Kidney (tissue), 13 donors: ENCODE measurements at regions not wholly inside any gene's neighbourhood (a gene's known extent, or its start where the extent isn't known, plus 50 kb on each side); places are given as distances from the start of the nearest gene placed in this dataset.

Source experiments
- DNase-seq, 5 donors: peaks; one replicate each; pipeline ENCODE4 v3.0.0-alpha.2; 2013 to 2020
- FAIRE-seq: peaks from 2 replicates; lab custom pipeline; 2012; peaks lifted over from hg19 to GRCh38; lab: Jason Lieb, UNC
- H3K27ac ChIP-seq, 2 donors: one replicate each; pipeline ENCODE4 v1.7.0; 2013; ENCODE audit warnings: low read depth in 2 of 2, low read length in 2 of 2, inconsistent platforms in 1 of 2
- H3K27me3 ChIP-seq: one replicate; pipeline ENCODE4 v1.7.1; 2013; ENCODE audit warnings: low read length, inconsistent platforms; ENCODE audit not compliant: control insufficient read depth, insufficient read depth
- H3K36me3 ChIP-seq, 3 donors: one replicate each; pipeline versions ENCODE4 v1.7.0 to v1.7.1; 2013; ENCODE audit warnings: low read length in 3 of 3, control low read depth in 1 of 3, inconsistent platforms in 1 of 3; ENCODE audit not compliant: insufficient read depth in 3 of 3, control insufficient read depth in 2 of 3
- H3K4me1 ChIP-seq, 3 donors: one replicate each; pipeline versions ENCODE4 v1.7.0 to v1.7.1; 2013; ENCODE audit warnings: low read length in 3 of 3, inconsistent platforms in 1 of 3, low read depth in 1 of 3; ENCODE audit not compliant: control insufficient read depth in 2 of 3, insufficient read depth in 2 of 3
- H3K4me3 ChIP-seq, 3 donors: one replicate each; pipeline versions ENCODE4 v1.7.0 to v1.8.1; 2013; ENCODE audit warnings: low read length in 3 of 3, control low read depth in 1 of 3, inconsistent platforms in 1 of 3
- H3K9ac ChIP-seq, 3 donors: one replicate each; pipeline versions ENCODE4 v1.7.0 to v1.7.1; 2013; ENCODE audit warnings: low read length in 3 of 3, control low read depth in 1 of 3, inconsistent platforms in 1 of 3
- H3K9me3 ChIP-seq, 3 donors: one replicate each; pipeline versions ENCODE4 v1.7.0 to v1.7.1; 2013; ENCODE audit warnings: low read length in 3 of 3, control low read depth in 1 of 3, inconsistent platforms in 1 of 3; ENCODE audit not compliant: control insufficient read depth in 2 of 3, insufficient read depth in 1 of 3
- intact Hi-C: fragments of 100-400 bp; cut with DNase I; formaldehyde crosslinking; loops from one replicate; pipeline ENCODE4 v1.11.1; 2022
- TF ChIP-seq, protein P1 (sequence below): IDR thresholded peaks from 3 replicates; pipeline ENCODE4 v1.5.1; 2012; ENCODE audit warnings: mild to moderate bottlenecking, moderate library complexity, borderline replicate concordance; ENCODE audit not compliant: insufficient read depth; ENCODE audit errors: extremely low read depth
- donor health status: control.
- donor health status: control.
- donor health status: control.
- donor health status: control.
- donor health status: control.
- donor health status: DM: yes; HTN: yes; CAD: no.
- donor health status: Normal renal cell carcinoma (clear cell type).

- H3K4me3 ChIP-seq: no peak overlapping the region
- peaks cover 3 to 13% (median 8%) of the 10 kb centered on the region in 3 donors for H3K36me3 ChIP-seq
- DNase-seq: no peak
- FAIRE-seq: no peak
- no peaks in the 10 kb centered on the region for H3K4me1 ChIP-seq
- H3K9ac ChIP-seq: no peak overlapping the region
- H3K27ac ChIP-seq: no peak overlapping the region
- H3K27me3 ChIP-seq: no peaks in the 10 kb centered on the region
- TF ChIP-seq, protein P1, sequence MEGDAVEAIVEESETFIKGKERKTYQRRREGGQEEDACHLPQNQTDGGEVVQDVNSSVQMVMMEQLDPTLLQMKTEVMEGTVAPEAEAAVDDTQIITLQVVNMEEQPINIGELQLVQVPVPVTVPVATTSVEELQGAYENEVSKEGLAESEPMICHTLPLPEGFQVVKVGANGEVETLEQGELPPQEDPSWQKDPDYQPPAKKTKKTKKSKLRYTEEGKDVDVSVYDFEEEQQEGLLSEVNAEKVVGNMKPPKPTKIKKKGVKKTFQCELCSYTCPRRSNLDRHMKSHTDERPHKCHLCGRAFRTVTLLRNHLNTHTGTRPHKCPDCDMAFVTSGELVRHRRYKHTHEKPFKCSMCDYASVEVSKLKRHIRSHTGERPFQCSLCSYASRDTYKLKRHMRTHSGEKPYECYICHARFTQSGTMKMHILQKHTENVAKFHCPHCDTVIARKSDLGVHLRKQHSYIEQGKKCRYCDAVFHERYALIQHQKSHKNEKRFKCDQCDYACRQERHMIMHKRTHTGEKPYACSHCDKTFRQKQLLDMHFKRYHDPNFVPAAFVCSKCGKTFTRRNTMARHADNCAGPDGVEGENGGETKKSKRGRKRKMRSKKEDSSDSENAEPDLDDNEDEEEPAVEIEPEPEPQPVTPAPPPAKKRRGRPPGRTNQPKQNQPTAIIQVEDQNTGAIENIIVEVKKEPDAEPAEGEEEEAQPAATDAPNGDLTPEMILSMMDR: no peak
- intact Hi-C loops: no loop called here
- no peaks in the 10 kb centered on the region for H3K9me3 ChIP-seq
These were observed 81.1 kb upstream of the ADAD1 start for GRCh38 chr4:122297694-122298093.

GRCh38 chr4:122300776-122301175 lies 78.0 kb upstream of the ADAD1 start:
- no peak overlapping the region for H3K9ac ChIP-seq
- DNase-seq (no peak), FAIRE-seq (no peak)
- H3K27me3 ChIP-seq: no peaks in the 10 kb centered on the region
- H3K27ac ChIP-seq: no peak overlapping the region
- no peaks in the 10 kb centered on the region for H3K9me3 ChIP-seq
- intact Hi-C loops: no loop called here
- H3K36me3 ChIP-seq: peaks cover 0 to 5% (median 0%) of the 10 kb centered on the region in 3 donors
- no peak overlapping the region for H3K4me3 ChIP-seq
- no peaks in the 10 kb centered on the region for H3K4me1 ChIP-seq
- TF ChIP-seq, protein P1: no peak

GRCh38 chr4:122305853-122306252 lies 73.0 kb upstream of the ADAD1 start:
- H3K4me1 ChIP-seq: no peaks in the 10 kb centered on the region
- FAIRE-seq: no peak
- intact Hi-C loops: no loop called here
- TF ChIP-seq, protein P1: no peak
- H3K27ac ChIP-seq: no peak overlapping the region
- H3K27me3 ChIP-seq: no peaks in the 10 kb centered on the region
- peaks cover 0 to 12% (median 7%) of the 10 kb centered on the region in 3 donors for H3K36me3 ChIP-seq
- no peak overlapping the region for H3K9ac ChIP-seq
- DNase-seq: no peak
- no peaks in the 10 kb centered on the region for H3K9me3 ChIP-seq
- no peak overlapping the region for H3K4me3 ChIP-seq

GRCh38 chr4:122309988-122310626 lies 68.7 kb upstream of the ADAD1 start:
- TF ChIP-seq, protein P1: peak; percentile 25
- Histone ChIP-seq H3K9me3 (no peaks in the 10 kb centered on the region), H3K27me3 (no peaks in the 10 kb centered on the region), H3K4me1 (no peaks in the 10 kb centered on the region), H3K36me3 (peaks cover 0 to 20% (median 11%) of the 10 kb centered on the region in 3 donors), H3K27ac (no peak overlapping the region), H3K9ac (no peak overlapping the region), H3K4me3 (no peak overlapping the region)
- intact Hi-C loops: no loop called here
- peak in 2 of 5 donors; percentile 17 to 29 for DNase-seq
- FAIRE-seq: peak; percentile 91
